Suprapubic skin (tissue), 3 donors: ENCODE measurements at regions not wholly inside any gene's neighbourhood (a gene's known extent, or its start where the extent isn't known, plus 50 kb on each side); places are given as distances from the start of the nearest gene placed in this dataset.

ENCODE experiments used
- EP300 ChIP-seq: sonication (generic); formaldehyde crosslinking; IDR thresholded peaks from one replicate; pipeline ENCODE4 v1.6.1; 2017; ENCODE audit warnings: antibody characterized with exemption
- POLR2A ChIP-seq, 2 donors: fragments of 450-650 bp; IDR thresholded peaks; one replicate each; pipeline ENCODE4 v1.6.1; 2017; ENCODE audit warnings: antibody characterized with exemption in 2 of 2, mild to moderate bottlenecking in 2 of 2, moderate library complexity in 2 of 2
- TF ChIP-seq, protein P1 (sequence below), 2 donors: fragments of 200-600 bp in 1 of 2; fragments of 450-650 bp in 1 of 2; sonication (generic) in 1 of 2; IDR thresholded peaks; one replicate each; pipeline ENCODE4 v1.5.1; 2016 to 2019; ENCODE audit warnings: antibody characterized with exemption in 2 of 2, mild to moderate bottlenecking in 1 of 2, moderate library complexity in 1 of 2

DNA sequence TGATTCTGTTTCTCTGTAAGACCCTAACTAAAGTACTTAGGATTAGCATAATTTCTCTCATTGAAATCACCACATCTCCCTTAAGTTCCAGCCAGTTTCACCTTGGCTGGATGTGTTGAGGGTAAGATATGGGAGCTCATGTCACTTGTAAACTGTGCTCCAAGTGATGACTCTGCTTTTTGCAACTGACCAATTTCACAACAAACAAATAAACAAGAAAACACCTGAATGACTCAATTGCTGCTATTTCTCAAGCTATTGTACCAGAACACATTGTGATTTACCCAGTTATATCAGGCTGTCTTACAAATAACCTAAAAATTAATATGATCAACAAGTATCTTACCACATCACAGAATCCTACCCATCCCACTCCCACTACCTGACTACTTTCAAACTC lies 379.1 kb upstream of the KIF2A start:
- TF ChIP-seq, protein P1, sequence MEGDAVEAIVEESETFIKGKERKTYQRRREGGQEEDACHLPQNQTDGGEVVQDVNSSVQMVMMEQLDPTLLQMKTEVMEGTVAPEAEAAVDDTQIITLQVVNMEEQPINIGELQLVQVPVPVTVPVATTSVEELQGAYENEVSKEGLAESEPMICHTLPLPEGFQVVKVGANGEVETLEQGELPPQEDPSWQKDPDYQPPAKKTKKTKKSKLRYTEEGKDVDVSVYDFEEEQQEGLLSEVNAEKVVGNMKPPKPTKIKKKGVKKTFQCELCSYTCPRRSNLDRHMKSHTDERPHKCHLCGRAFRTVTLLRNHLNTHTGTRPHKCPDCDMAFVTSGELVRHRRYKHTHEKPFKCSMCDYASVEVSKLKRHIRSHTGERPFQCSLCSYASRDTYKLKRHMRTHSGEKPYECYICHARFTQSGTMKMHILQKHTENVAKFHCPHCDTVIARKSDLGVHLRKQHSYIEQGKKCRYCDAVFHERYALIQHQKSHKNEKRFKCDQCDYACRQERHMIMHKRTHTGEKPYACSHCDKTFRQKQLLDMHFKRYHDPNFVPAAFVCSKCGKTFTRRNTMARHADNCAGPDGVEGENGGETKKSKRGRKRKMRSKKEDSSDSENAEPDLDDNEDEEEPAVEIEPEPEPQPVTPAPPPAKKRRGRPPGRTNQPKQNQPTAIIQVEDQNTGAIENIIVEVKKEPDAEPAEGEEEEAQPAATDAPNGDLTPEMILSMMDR (IDR thresholded peaks at IDR 0.05), result no peak
- no peak for TF ChIP-seq EP300
- TF ChIP-seq POLR2A (IDR thresholded peaks at IDR 0.05), result no peak
